Activated CD4-positive, alpha-beta T cell treated with anti-CD3 and anti-CD28 coated beads, Interleukin-2, Interleukin-4, amounts not matched to agents 100 ng/mL and 50 ng/mL, durations not matched to agents 16 hours and 8 hours (primary cell): ENCODE measurements at regions not wholly inside any gene's neighbourhood (a gene's known extent, or its start where the extent isn't known, plus 50 kb on each side); places are given as distances from the start of the nearest gene placed in this dataset.
"Not testable (repeated sequence)": the region's sequence is repeated elsewhere in the genome, so short reads cannot be mapped to it uniquely, and the experiment has no call there.

ENCODE experiments used
- DNase-seq: peaks from one replicate; pipeline ENCODE4 v3.0.0-alpha.2; 2020; ENCODE audit warnings: low spot score

GRCh38 chr2:40955042-40955441 lies 503.2 kb upstream of the SLC8A1 start:
- no peak for DNase-seq

GRCh38 chr2:40955635-40956034 lies 503.7 kb upstream of the SLC8A1 start:
- DNase-seq, result no peak

GRCh38 chr2:40957508-40957907 lies 505.6 kb upstream of the SLC8A1 start:
- DNase-seq, result no peak

- DNase-seq, result no peak
Observed at GRCh38 chr2:40962026-40962425, 510.1 kb upstream of the SLC8A1 start.

GRCh38 chr2:40964509-40965250 lies 512.8 kb upstream of the SLC8A1 start:
- no peak for DNase-seq

- DNase-seq, result no peak
Observed at GRCh38 chr2:40967451-40967850, 515.6 kb upstream of the SLC8A1 start.

- no peak for DNase-seq
Observed at GRCh38 chr2:40975151-40975550, 523.3 kb upstream of the SLC8A1 start.

GRCh38 chr2:40997362-40997761 lies 545.5 kb upstream of the SLC8A1 start:
- DNase-seq, result no peak

GRCh38 chr2:41000374-41000773 lies 548.5 kb upstream of the SLC8A1 start:
- no peak for DNase-seq

- DNase-seq, result no peak
Observed at GRCh38 chr2:41000906-41001305, 549.0 kb upstream of the SLC8A1 start.

GRCh38 chr2:41004700-41005099 lies 552.8 kb upstream of the SLC8A1 start:
- DNase-seq, result no peak

GRCh38 chr2:41020358-41020757 lies 568.5 kb upstream of the SLC8A1 start:
- no peak for DNase-seq

GRCh38 chr2:41024816-41025215 lies 572.9 kb upstream of the SLC8A1 start:
- no peak for DNase-seq

- DNase-seq, result no peak
Observed at GRCh38 chr2:41026613-41027012, 574.7 kb upstream of the SLC8A1 start.

- DNase-seq, result no peak
Observed at GRCh38 chr2:41027095-41027494, 575.2 kb upstream of the SLC8A1 start.

- no peak for DNase-seq
Observed at GRCh38 chr2:41031282-41031681, 579.4 kb upstream of the SLC8A1 start.

GRCh38 chr2:41032715-41033114 lies 580.8 kb upstream of the SLC8A1 start:
- DNase-seq, result no peak

GRCh38 chr2:41033127-41033526 lies 581.2 kb upstream of the SLC8A1 start:
- no peak for DNase-seq

- no peak for DNase-seq
Observed at GRCh38 chr2:41038408-41038807, 586.5 kb upstream of the SLC8A1 start.

- DNase-seq, result not testable (repeated sequence)
Observed at GRCh38 chr2:41039750-41040149, 587.9 kb upstream of the SLC8A1 start.

- no peak for DNase-seq
Observed at GRCh38 chr2:41040782-41041520, 589.1 kb upstream of the SLC8A1 start.

GRCh38 chr2:41042343-41042742 lies 590.5 kb upstream of the SLC8A1 start:
- no peak for DNase-seq

GRCh38 chr2:41061356-41061755 lies 609.5 kb upstream of the SLC8A1 start:
- DNase-seq, result no peak

GRCh38 chr2:41062336-41062735 lies 610.4 kb upstream of the SLC8A1 start:
- no peak for DNase-seq
